Smooth muscle cell (in vitro differentiated cells): ENCODE measurements at regions not wholly inside any gene's neighbourhood (a gene's known extent, or its start where the extent isn't known, plus 50 kb on each side); places are given as distances from the start of the nearest gene placed in this dataset.

Experiments
- DNase-seq: peaks from one replicate; lab custom pipeline; 2025; ENCODE audit not compliant: unreplicated experiment; lab: John Stamatoyannopoulos, UW
- H2AFZ ChIP-seq: fragments of 200-600 bp; sonication (generic); 2 replicates; pipeline ENCODE4 v1.6.0; 2016; ENCODE audit warnings: antibody characterized with exemption, low read depth, mild to moderate bottlenecking
- H3F3A ChIP-seq: fragments of 200-600 bp; sonication (generic); 2 replicates; pipeline ENCODE4 v1.6.0; 2017; ENCODE audit warnings: antibody characterized with exemption, low read depth
- H3K27ac ChIP-seq: fragments of 200-600 bp; sonication (generic); 2 replicates; pipeline ENCODE4 v1.5.1; 2016; ENCODE audit warnings: low read depth, mild to moderate bottlenecking
- H3K27me3 ChIP-seq: fragments of 200-600 bp; sonication (generic); 2 replicates; pipeline ENCODE4 v1.6.1; 2016; ENCODE audit warnings: low read depth, mild to moderate bottlenecking
- H3K36me3 ChIP-seq: fragments of 200-600 bp; sonication (generic); 2 replicates; pipeline ENCODE4 v1.5.1; 2016; ENCODE audit warnings: low read depth
- H3K4me1 ChIP-seq: fragments of 200-600 bp; sonication (generic); 2 replicates; pipeline ENCODE4 v1.5.1; 2016; ENCODE audit warnings: low read depth
- H3K4me2 ChIP-seq: fragments of 200-600 bp; sonication (generic); 2 replicates; pipeline ENCODE4 v1.6.0; 2016; ENCODE audit warnings: mild to moderate bottlenecking
- H3K4me3 ChIP-seq: fragments of 200-600 bp; sonication (generic); 2 replicates; pipeline ENCODE4 v1.5.1; 2016; ENCODE audit warnings: mild to moderate bottlenecking
- H3K79me2 ChIP-seq: fragments of 200-600 bp; sonication (generic); 2 replicates; pipeline ENCODE4 v1.6.0; 2016; ENCODE audit warnings: low read depth, mild to moderate bottlenecking
- H3K9ac ChIP-seq: fragments of 200-600 bp; sonication (generic); 2 replicates; pipeline ENCODE4 v1.6.0; 2016; ENCODE audit warnings: low read depth
- H3K9me3 ChIP-seq: fragments of 200-600 bp; sonication (generic); replicated peaks from 2 replicates; pipeline ENCODE4 v1.5.1; 2016; ENCODE audit warnings: low read depth
- H4K20me1 ChIP-seq: fragments of 200-600 bp; sonication (generic); 2 replicates; pipeline ENCODE4 v1.6.0; 2016; ENCODE audit warnings: low read depth
- whole genome bisulfite sequencing: methylation state at CpG from one replicate; pipeline ENCODE4 v1.1.7; 2016; ENCODE audit warnings: low lambda C conversion rate; 5-methylcytosine and 5-hydroxymethylcytosine counted together
- TF ChIP-seq, protein P1 (sequence below): fragments of 200-600 bp; sonication (generic); IDR thresholded peaks from 2 replicates; pipeline ENCODE4 v1.5.1; 2017; ENCODE audit warnings: borderline replicate concordance, mild to moderate bottlenecking, antibody characterized with exemption; ENCODE audit not compliant: insufficient read depth, poor library complexity, severe bottlenecking

DNA sequence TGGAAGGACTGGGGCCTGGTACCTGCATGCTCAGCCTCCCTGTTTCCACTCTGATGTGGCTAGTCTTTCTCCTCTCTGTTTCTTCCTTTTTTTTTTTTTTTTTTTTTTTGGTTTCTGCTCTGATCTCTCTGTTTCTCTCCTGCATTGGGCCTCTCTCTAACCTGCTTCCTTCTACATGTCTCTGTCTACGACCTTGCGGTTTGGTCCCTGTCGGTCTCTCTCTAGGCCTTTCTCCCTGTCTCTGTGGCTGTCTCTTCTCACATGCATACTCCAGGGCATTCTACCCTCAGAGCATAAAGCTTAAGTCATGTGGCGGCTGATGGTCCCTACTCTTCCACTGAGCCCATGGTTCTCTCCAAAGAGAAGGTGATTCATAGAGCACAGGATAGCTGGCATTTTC, 1096.6 kb downstream of the BCL11B start:
- Histone ChIP-seq H3K4me1 (no peaks in the 10 kb centered on the region), H3K4me3 (no peak overlapping the region), H4K20me1 (no peaks in the 10 kb centered on the region), H3K27ac (no peak overlapping the region), H3K9ac (no peak overlapping the region), H2AFZ (no peak overlapping the region), H3K9me3 (no peaks in the 10 kb centered on the region), H3K36me3 (no peaks in the 10 kb centered on the region), H3K27me3 (no peaks in the 10 kb centered on the region), H3K79me2 (no peaks in the 10 kb centered on the region), H3F3A (no peaks in the 10 kb centered on the region), H3K4me2 (no peak overlapping the region)
- TF ChIP-seq, protein P1, sequence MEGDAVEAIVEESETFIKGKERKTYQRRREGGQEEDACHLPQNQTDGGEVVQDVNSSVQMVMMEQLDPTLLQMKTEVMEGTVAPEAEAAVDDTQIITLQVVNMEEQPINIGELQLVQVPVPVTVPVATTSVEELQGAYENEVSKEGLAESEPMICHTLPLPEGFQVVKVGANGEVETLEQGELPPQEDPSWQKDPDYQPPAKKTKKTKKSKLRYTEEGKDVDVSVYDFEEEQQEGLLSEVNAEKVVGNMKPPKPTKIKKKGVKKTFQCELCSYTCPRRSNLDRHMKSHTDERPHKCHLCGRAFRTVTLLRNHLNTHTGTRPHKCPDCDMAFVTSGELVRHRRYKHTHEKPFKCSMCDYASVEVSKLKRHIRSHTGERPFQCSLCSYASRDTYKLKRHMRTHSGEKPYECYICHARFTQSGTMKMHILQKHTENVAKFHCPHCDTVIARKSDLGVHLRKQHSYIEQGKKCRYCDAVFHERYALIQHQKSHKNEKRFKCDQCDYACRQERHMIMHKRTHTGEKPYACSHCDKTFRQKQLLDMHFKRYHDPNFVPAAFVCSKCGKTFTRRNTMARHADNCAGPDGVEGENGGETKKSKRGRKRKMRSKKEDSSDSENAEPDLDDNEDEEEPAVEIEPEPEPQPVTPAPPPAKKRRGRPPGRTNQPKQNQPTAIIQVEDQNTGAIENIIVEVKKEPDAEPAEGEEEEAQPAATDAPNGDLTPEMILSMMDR = no peak
- 99% methylated on average over 4 of the region's 4 CpGs for WGBS
- DNase-seq = no peak

DNA sequence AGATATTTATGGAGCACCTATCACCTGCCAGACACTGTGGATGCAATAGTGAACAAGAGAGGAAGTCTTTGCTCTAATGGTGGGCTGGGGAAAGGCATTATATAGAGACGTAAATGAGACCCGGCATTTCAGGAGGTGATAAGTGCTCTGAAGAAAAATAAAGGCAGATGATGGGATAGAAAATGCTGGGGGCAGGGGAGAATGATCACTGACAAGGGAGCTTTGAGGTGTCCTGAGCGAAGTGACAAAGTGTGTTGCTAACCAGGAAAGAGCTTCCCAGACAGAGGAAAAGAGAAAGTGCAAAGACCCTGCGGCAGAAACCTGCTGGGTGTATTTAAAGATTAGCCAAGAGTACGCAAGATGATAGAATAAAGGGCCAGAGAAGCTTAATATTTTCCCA, 1096.1 kb downstream of the BCL11B start:
- no peaks in the 10 kb centered on the region for H3K4me1 ChIP-seq
- H3K9me3 ChIP-seq = no peaks in the 10 kb centered on the region
- no peak overlapping the region for H3K4me3 ChIP-seq
- H3F3A ChIP-seq = no peaks in the 10 kb centered on the region
- TF ChIP-seq, protein P1 = no peak
- no peaks in the 10 kb centered on the region for H3K27me3 ChIP-seq
- no peaks in the 10 kb centered on the region for H3K36me3 ChIP-seq
- DNase-seq = no peak
- WGBS = 79% methylated on average over 5 of the region's 5 CpGs
- H3K9ac ChIP-seq = no peak overlapping the region
- H3K79me2 ChIP-seq = no peaks in the 10 kb centered on the region
- H2AFZ ChIP-seq = no peak overlapping the region
- no peak overlapping the region for H3K4me2 ChIP-seq
- H3K27ac ChIP-seq = no peak overlapping the region
- H4K20me1 ChIP-seq = no peaks in the 10 kb centered on the region

DNA sequence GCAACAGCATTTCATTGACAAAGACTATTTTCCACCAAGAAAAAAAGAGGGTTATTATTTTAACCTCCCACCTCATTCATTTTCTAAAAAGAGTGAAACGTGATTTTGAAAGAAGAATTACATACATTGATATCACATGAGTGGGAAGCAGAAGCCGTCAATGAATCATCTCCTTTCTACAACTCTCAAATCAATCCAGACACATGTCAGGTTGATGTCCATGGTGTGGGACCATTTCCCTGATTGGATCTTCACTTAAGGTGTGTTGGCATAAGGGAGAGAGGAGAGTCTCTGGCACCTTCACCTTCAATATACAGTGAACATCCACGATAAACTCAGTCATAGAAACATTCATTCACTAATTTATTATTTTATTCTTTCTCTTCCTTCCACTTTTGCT, 1095.1 kb downstream of the BCL11B start:
- no peak overlapping the region for H3K9ac ChIP-seq
- no peaks in the 10 kb centered on the region for H3K79me2 ChIP-seq
- H3K4me2 ChIP-seq = no peak overlapping the region
- TF ChIP-seq, protein P1 = no peak
- 85% methylated on average over 3 of the region's 3 CpGs for WGBS
- H3K9me3 ChIP-seq = no peaks in the 10 kb centered on the region
- H3K27ac ChIP-seq = no peak overlapping the region
- no peaks in the 10 kb centered on the region for H4K20me1 ChIP-seq
- H2AFZ ChIP-seq = no peak overlapping the region
- no peak overlapping the region for H3K4me3 ChIP-seq
- DNase-seq = no peak
- H3F3A ChIP-seq = no peaks in the 10 kb centered on the region
- no peaks in the 10 kb centered on the region for H3K36me3 ChIP-seq
- H3K4me1 ChIP-seq = peaks cover 3% of the 10 kb centered on the region
- no peaks in the 10 kb centered on the region for H3K27me3 ChIP-seq

DNA sequence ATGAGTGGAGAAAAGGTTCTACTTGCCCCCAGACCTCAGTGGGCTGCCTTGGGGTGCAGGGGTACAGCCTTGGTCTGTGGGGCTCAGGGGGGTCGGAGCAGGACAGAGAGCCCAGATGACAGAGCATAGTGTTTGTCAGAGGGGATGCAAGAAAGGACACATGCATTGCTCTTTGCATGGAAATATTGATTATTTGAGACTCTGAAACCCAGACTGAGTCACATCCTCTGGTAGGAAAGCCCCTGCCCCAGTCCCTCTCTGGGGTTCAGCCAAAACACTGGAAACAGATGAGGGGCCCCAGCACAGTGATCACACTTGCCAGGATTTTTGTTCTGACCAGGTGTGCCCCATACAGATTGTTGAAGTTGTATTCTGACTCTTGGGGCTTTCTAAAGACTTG, 1094.4 kb downstream of the BCL11B start:
- Histone ChIP-seq H3K36me3 (no peaks in the 10 kb centered on the region), H4K20me1 (no peaks in the 10 kb centered on the region), H3K27ac (no peak overlapping the region), H3K4me2 (no peak overlapping the region), H3K79me2 (no peaks in the 10 kb centered on the region), H3K9ac (no peak overlapping the region), H3K27me3 (no peaks in the 10 kb centered on the region), H3K4me3 (no peak overlapping the region), H3F3A (no peaks in the 10 kb centered on the region), H2AFZ (no peak overlapping the region), H3K4me1 (peaks cover 6% of the 10 kb centered on the region), H3K9me3 (no peaks in the 10 kb centered on the region)
- no peak for DNase-seq
- WGBS = no CpG with 5 or more reads among the region's 1 CpG
- TF ChIP-seq, protein P1 = no peak
